Right forelimb (tissue), 1 donor: ENCODE measurements at regions not wholly inside any gene's neighbourhood (a gene's known extent, or its start where the extent isn't known, plus 50 kb on each side); places are given as distances from the start of the nearest gene placed in this dataset.

Source experiments
- DNase-seq: peaks from one replicate; pipeline ENCODE4 v3.0.0-alpha.2; 2018

GRCh38 chr4:41466249-41466648 is 71.7 kb upstream of the LIMCH1 start:
- DNase-seq = no peak

DNA sequence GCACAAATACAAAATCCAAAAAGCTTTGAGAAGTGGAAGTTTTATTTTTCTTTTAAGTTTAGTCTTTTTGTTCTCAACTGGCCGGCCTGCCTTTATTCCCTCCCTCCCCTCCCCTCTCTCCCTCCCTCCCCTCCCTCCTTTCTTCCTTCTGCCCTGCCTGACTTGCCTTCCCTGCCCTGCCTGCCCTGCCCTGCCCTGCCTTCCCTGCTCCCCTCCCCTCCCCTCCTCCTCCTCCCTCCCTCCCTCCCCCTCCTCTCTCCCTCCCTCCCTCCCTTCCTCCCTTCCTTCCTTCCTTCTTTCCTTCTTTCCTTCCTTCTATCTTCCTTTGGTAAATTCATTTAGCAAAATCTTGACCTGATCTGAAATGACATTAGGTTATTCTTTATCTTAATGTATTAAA is 69.8 kb upstream of the LIMCH1 start:
- DNase-seq = no peak

- DNase-seq = no peak
Observed at GRCh38 chr4:41471126-41472071, 66.6 kb upstream of the LIMCH1 start.

DNA sequence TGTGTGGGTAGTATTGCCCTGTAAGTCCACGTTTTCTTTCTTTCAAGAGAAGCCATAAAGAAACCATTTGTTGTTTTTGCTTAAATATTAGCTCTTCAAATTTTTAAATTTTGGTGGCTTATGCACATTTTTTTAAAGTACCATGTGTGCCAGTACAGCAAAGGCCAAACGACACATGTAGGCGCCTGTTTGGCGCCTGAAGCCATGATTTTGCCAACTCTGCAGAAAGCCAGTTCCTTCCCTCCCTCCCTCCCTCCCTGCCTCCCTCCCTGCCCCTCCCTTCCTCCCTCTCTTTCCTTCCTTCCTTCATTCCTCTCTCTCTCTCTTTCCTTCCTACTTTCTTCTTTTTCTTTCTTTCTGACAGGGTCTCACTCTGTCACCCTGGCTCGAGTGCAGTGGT is 65.9 kb upstream of the LIMCH1 start:
- no peak for DNase-seq

DNA sequence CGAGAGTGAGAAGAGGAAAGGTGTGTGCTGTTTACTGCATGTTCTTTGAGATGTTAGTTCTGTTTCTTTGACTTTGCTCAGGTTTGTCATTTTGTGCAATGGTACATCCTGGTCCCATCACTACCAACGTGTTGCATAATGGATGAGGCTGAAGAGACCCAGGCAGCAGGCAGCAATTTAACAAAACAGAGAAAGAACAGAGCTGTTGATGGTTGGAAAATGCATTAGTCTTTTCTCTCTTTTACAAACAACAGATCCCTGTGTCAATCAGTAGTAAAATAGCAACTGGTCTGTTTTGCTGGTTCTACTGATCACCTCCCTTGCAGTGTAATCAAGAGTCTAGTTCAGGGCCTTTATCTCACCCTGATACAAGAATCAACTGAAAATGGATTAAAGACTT is 64.8 kb upstream of the LIMCH1 start:
- DNase-seq = no peak

- DNase-seq = no peak
Observed at GRCh38 chr4:41475402-41475801, 62.6 kb upstream of the LIMCH1 start.

- DNase-seq = no peak
Observed at GRCh38 chr4:41476310-41476885, 61.6 kb upstream of the LIMCH1 start.

GRCh38 chr4:41477181-41477905 is 60.6 kb upstream of the LIMCH1 start:
- no peak for DNase-seq

- DNase-seq = no peak
Observed at GRCh38 chr4:41478518-41478917, 59.4 kb upstream of the LIMCH1 start.

DNA sequence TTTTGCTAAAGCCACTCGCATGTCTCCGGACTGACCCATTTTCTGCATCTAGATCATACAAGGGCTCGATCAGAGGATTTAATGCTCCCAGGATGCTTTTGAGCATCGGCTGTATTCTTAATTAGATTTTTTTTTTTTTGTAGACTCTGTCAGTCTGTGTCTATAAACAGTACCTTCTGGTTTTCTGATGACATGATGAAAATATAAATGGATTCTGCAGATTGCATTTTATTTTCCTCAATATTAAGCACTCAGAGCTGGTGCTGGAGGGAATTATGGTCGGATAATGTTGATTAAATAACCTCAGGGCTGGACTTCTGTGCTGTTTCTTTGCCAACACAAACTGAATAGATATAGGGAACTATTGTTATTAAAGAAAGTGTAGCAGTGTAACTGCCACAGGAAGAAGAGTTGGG is 57.1 kb upstream of the LIMCH1 start:
- DNase-seq = no peak

- no peak for DNase-seq
Observed at GRCh38 chr4:41483771-41484170, 54.2 kb upstream of the LIMCH1 start.

GRCh38 chr4:41485041-41485440 is 52.9 kb upstream of the LIMCH1 start:
- DNase-seq = no peak

DNA sequence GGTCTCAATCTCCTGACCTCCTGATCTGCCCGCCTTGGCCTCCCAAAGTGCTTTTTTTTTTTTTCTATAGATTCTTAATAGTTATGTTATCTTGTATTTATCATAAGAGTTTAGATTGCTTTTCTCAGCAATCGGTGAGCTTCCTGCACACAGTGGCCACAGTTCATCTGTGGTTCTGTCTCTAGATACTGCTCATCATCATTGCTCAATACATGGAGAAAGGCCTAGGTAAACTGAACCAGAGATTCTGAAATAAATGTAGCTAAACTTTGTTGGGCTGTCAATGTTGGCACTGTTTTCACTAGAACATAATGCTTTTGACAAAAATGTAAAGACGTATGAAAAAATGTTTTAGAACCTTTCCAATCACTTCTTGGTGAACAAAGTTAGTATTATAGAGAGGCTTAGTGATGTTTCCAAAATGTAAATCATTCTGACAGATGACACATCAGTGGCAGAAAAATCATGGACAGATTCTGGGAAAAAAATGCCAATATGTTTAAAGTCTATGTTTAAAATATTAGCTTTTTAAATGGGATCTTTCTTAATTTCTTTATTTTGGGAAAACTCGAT is 50.0 kb upstream of the LIMCH1 start:
- no peak for DNase-seq
